H7 (cell line): ENCODE measurements at regions not wholly inside any gene's neighbourhood (a gene's known extent, or its start where the extent isn't known, plus 50 kb on each side); places are given as distances from the start of the nearest gene placed in this dataset.
"Not testable (repeated sequence)": the region's sequence is repeated elsewhere in the genome, so short reads cannot be mapped to it uniquely, and the experiment has no call there.

Experiments
- DNase-seq: peaks from one replicate; pipeline ENCODE4 v3.0.0; 2012
- H3K27me3 ChIP-seq: 2 replicates; pipeline ENCODE4 v1.6.0; 2011; ENCODE audit warnings: mild to moderate bottlenecking, low read length; ENCODE audit not compliant: control insufficient read depth, insufficient read depth
- H3K36me3 ChIP-seq: replicated peaks from 2 replicates; pipeline ENCODE4 v1.5.1; 2011; ENCODE audit warnings: low read length; ENCODE audit not compliant: control insufficient read depth, insufficient read depth
- H3K4me3 ChIP-seq: 2 replicates; pipeline ENCODE4 v1.5.1; 2011; ENCODE audit warnings: low read depth, mild to moderate bottlenecking, control low read depth, low read length, moderate library complexity; ENCODE audit not compliant: insufficient read depth

- H3K27me3 ChIP-seq: no peaks in the 10 kb centered on the region
- DNase-seq: no peak
- no peaks in the 10 kb centered on the region for H3K36me3 ChIP-seq
- H3K4me3 ChIP-seq: no peak overlapping the region
Observed at GRCh38 chr4:77432717-77433417, 172.8 kb upstream of the CXCL13 start.

- H3K27me3 ChIP-seq: no peaks in the 10 kb centered on the region
- no peaks in the 10 kb centered on the region for H3K36me3 ChIP-seq
- peak; percentile 43 for DNase-seq
- no peak overlapping the region for H3K4me3 ChIP-seq
Observed at GRCh38 chr4:77433418-77433733, 172.2 kb upstream of the CXCL13 start.

- no peaks in the 10 kb centered on the region for H3K36me3 ChIP-seq
- no peaks in the 10 kb centered on the region for H3K27me3 ChIP-seq
- no peak for DNase-seq
- no peak overlapping the region for H3K4me3 ChIP-seq
Observed at GRCh38 chr4:77434299-77435092, 171.1 kb upstream of the CXCL13 start.

DNA sequence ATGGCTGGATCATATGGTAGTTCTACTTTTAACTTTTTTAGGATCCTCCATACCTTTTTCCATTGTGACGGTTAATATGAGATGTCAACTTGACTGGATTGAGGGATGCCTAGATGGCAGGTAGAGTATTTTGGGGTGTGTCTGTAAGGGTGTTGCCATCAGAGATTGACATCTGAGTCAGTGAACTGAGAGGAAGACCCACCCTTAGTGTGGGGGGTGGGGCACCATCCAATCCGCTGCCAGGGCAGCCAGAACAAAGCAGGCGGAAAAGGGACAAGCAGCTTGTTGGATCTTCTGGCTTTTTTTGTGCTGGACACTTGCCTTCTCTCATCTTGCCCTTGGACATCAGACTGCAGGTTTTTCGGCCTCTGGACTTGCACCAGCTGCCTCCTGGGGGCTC is 168.5 kb upstream of the CXCL13 start:
- no peaks in the 10 kb centered on the region for H3K36me3 ChIP-seq
- H3K4me3 ChIP-seq: no peak overlapping the region
- no peaks in the 10 kb centered on the region for H3K27me3 ChIP-seq
- no peak for DNase-seq

DNA sequence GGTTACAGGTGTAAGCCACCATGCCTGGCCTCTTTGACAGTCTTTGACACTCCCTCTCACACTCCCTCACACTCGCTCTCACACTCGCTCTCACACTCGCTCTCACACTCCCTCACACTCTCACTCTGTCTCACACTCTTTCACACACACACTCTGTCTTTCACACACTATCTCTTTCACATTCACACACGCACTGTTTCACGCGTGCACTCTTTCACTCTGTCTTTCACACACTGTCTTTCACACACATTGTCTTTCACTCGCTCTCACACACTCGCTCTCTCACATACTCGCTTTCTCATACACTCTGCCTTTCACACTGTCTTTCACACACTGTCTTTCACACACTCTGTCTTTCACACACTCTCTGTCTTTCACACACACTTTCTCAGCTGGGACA is 167.1 kb upstream of the CXCL13 start:
- Histone ChIP-seq H3K27me3 (no peaks in the 10 kb centered on the region), H3K36me3 (no peaks in the 10 kb centered on the region), H3K4me3 (no peak overlapping the region)
- DNase-seq: no peak

GRCh38 chr4:77443941-77444340 is 161.7 kb upstream of the CXCL13 start:
- no peaks in the 10 kb centered on the region for H3K36me3 ChIP-seq
- no peaks in the 10 kb centered on the region for H3K27me3 ChIP-seq
- H3K4me3 ChIP-seq: no peak overlapping the region
- DNase-seq: no peak

GRCh38 chr4:77445823-77446222 is 159.8 kb upstream of the CXCL13 start:
- DNase-seq: no peak
- Histone ChIP-seq H3K27me3 (no peaks in the 10 kb centered on the region), H3K36me3 (no peaks in the 10 kb centered on the region), H3K4me3 (no peak overlapping the region)

DNA sequence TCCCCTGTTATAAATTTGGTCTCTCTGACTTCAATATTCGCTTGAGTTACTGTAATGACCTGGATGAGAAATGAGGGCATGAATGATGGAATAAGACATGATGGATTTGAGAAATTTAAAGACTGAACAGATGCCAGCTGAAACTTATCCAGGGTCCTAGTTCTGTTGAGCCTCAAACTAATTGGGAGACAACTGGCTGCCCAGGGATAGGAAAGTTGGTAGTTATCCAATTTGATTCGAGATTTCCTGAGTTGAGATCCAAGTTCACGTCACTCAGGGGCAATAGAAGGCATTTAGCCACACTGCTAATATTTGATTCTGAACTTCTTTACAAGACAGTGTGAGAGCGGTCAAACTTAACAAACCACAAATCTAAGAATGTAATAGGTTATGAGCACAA is 159.0 kb upstream of the CXCL13 start:
- Histone ChIP-seq H3K36me3 (no peaks in the 10 kb centered on the region), H3K4me3 (no peak overlapping the region), H3K27me3 (no peaks in the 10 kb centered on the region)
- DNase-seq: no peak

DNA sequence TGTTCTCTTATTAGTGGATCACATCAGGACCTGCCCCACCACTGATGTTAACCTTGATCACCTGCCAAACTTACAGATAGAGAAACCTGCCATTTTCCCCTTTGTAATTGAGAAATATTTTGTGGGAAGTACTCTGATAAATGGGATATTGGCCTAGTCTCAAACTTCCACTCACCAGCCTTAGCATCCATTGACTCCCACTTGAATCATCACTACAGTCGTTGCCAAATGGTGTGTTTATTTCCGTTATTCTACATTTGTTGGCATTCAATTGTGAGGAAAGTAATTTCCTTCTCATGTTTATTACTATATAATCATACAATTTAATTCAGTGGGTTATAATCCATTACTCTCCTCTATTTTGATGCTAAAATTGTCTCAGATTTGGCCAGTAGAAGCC is 156.4 kb upstream of the CXCL13 start:
- no peak overlapping the region for H3K4me3 ChIP-seq
- H3K27me3 ChIP-seq: no peaks in the 10 kb centered on the region
- DNase-seq: no peak
- no peaks in the 10 kb centered on the region for H3K36me3 ChIP-seq

DNA sequence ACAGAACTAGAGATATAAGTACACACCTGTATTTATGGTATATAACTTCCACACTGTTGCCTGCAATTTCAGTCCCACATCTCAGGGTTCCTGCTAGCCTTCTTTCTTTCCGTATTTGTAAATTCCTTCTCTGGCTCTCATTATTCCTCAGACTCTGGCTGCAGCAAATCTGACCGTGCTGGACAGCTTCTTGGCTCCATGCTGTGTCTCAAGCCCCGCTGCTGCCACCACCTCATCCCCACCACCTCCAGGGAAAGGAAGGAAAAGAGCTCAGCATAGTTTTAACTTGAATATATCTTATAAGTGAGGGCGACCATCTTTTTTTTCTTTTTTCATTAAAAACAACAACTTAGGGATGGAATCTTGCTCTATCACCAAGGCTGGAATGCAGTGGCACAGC is 155.6 kb upstream of the CXCL13 start:
- Histone ChIP-seq H3K36me3 (no peaks in the 10 kb centered on the region), H3K4me3 (no peak overlapping the region), H3K27me3 (no peaks in the 10 kb centered on the region)
- no peak for DNase-seq

DNA sequence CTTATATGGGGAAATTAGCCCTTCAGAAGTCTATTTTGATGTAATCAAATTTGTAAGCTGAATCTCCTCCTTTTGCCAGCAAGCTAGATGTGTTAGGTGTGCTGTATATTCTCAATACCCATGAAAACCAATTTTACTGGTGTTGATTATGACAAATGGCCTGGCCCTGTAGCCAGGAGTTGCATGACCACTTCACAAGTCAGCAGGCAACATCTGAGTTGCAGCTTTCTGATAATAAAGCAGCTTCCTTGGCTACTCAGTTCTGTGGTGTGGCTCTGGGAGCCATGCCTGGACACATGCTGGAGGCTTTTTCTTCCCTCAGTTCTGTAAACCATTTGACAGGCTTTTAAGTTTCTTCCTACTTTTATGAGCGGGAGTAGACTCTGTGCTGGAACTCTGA is 154.1 kb upstream of the CXCL13 start:
- Histone ChIP-seq H3K27me3 (no peaks in the 10 kb centered on the region), H3K36me3 (no peaks in the 10 kb centered on the region), H3K4me3 (no peak overlapping the region)
- no peak for DNase-seq

DNA sequence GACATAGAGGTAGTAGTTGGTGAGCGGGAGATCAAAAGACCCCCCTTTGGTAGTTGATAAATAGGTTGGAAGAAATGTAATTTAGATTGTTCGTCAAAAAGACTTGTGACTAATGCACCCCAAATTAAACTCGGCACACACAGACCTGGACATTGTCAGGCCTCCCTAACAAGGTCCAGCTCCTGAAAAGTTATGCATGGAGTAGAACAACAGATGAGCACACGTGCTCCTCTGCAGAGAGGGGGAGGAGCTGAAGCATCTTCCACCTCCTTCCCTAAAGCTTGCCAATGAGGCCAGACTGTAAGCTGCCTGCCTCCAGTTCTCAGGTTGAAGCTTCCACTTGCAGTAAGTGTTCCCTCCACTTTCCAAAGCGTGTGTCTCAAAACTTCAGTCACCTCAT is 153.5 kb upstream of the CXCL13 start:
- not testable (repeated sequence) for H3K36me3 ChIP-seq, DNase-seq

GRCh38 chr4:77453911-77454310 is 151.7 kb upstream of the CXCL13 start:
- Histone ChIP-seq H3K36me3 (no peaks in the 10 kb centered on the region), H3K27me3 (no peaks in the 10 kb centered on the region), H3K4me3 (no peak overlapping the region)
- DNase-seq: no peak

More for the DNA sequence above, 153.5 kb upstream of the CXCL13 start:
- H3K4me3 ChIP-seq, H3K27me3 ChIP-seq: not testable (repeated sequence)

DNA sequence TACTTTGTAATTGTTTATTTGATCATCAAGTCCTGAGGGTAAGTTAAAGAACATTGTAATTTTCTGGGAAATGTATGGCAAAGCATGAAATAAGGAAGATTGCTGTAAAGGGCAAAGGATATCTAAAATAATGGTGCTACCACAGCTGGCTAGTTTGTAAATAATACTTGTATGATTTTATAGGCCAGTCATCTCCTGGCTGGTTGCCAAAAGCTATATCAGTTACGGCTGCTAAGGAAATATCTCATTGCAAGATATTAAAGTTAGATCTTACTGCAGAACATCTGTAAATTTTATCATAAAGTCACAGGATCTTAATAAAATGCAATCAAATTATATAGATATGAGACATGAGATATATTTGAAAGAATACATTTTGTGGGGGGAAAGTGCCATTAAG is 150.8 kb upstream of the CXCL13 start:
- no peak overlapping the region for H3K4me3 ChIP-seq
- no peaks in the 10 kb centered on the region for H3K36me3 ChIP-seq
- H3K27me3 ChIP-seq: no peaks in the 10 kb centered on the region
- no peak for DNase-seq

GRCh38 chr4:77464100-77464499 is 141.5 kb upstream of the CXCL13 start:
- not testable (repeated sequence) for H3K27me3 ChIP-seq, H3K36me3 ChIP-seq, DNase-seq, H3K4me3 ChIP-seq
